ENCODE measurements at regions not wholly inside any gene's neighbourhood (a gene's known extent, or its start where the extent isn't known, plus 50 kb on each side); places are given as distances from the start of the nearest gene placed in this dataset.

- Histone ChIP-seq H4K20me1 (ENCODE audit: insufficient read depth, poor library complexity, severe bottlenecking) (no peaks in the 10 kb centered on the region), H3K27ac (no peak overlapping the region), H3K4me2 (no peak overlapping the region), H2AFZ (no peak overlapping the region), H3K4me3 (no peak overlapping the region), H3K36me3 (replicated peaks; ENCODE audit: insufficient read depth, low read depth) (no peaks in the 10 kb centered on the region), H3K9me3 (ENCODE audit: low read depth) (no peaks in the 10 kb centered on the region), H3K27me3 (no peaks in the 10 kb centered on the region), H3K4me1 (ENCODE audit: insufficient read depth) (no peaks in the 10 kb centered on the region), H3K79me2 (no peaks in the 10 kb centered on the region), H3K9me2 (replicated peaks; ENCODE audit: insufficient read depth) (no peaks in the 10 kb centered on the region)
- no peak for TF ChIP-seq EZH2phosphoT487 (IDR thresholded peaks at IDR 0.05; ENCODE audit: low read depth, severe bottlenecking, unreplicated experiment)
- no peak for TF ChIP-seq EZH2 (IDR thresholded peaks at IDR 0.05; ENCODE audit: borderline replicate concordance)
- no peak for TF ChIP-seq CTCF (IDR thresholded peaks at IDR 0.05; ENCODE audit: poor library complexity)
- no peak for DNase-seq (ENCODE audit: low spot score)
- WGBS (ENCODE audit: low lambda C conversion rate, missing lambda C conversion rate) = 87% methylated on average over 2 of the region's 2 CpGs
Measured at GRCh38 chr9:80292231-80292630, 720.5 kb downstream of the TLE4 start.

GRCh38 chr9:80285326-80285725 is 713.6 kb downstream of the TLE4 start:
- Histone ChIP-seq H3K27ac (no peak overlapping the region), H2AFZ (no peak overlapping the region), H3K79me2 (no peaks in the 10 kb centered on the region), H3K4me2 (no peak overlapping the region), H4K20me1 (ENCODE audit: insufficient read depth, poor library complexity, severe bottlenecking) (no peaks in the 10 kb centered on the region), H3K36me3 (replicated peaks; ENCODE audit: insufficient read depth, low read depth) (no peaks in the 10 kb centered on the region), H3K4me1 (ENCODE audit: insufficient read depth) (no peaks in the 10 kb centered on the region), H3K9me2 (replicated peaks; ENCODE audit: insufficient read depth) (no peaks in the 10 kb centered on the region), H3K4me3 (no peak overlapping the region), H3K9me3 (ENCODE audit: low read depth) (no peaks in the 10 kb centered on the region), H3K27me3 (no peaks in the 10 kb centered on the region)
- peak; percentile 43 for TF ChIP-seq CTCF (IDR thresholded peaks at IDR 0.05; ENCODE audit: poor library complexity)
- TF ChIP-seq EZH2 (IDR thresholded peaks at IDR 0.05; ENCODE audit: borderline replicate concordance) = no peak
- DNase-seq (ENCODE audit: low spot score) = peak; percentile 11
- WGBS (ENCODE audit: low lambda C conversion rate, missing lambda C conversion rate) = 42% methylated on average over 2 of the region's 2 CpGs

GRCh38 chr9:80282766-80283165 is 711.0 kb downstream of the TLE4 start:
- H3K4me2 ChIP-seq = no peak overlapping the region
- H2AFZ ChIP-seq = no peak overlapping the region
- WGBS (ENCODE audit: low lambda C conversion rate, missing lambda C conversion rate) = 52% methylated on average over 3 of the region's 3 CpGs
- no peaks in the 10 kb centered on the region for H3K9me2 ChIP-seq (replicated peaks; ENCODE audit: insufficient read depth)
- no peak for DNase-seq (ENCODE audit: low spot score)
- H3K9me3 ChIP-seq (ENCODE audit: low read depth) = no peaks in the 10 kb centered on the region
- no peak overlapping the region for H3K27ac ChIP-seq
- no peaks in the 10 kb centered on the region for H3K27me3 ChIP-seq
- H3K36me3 ChIP-seq (replicated peaks; ENCODE audit: insufficient read depth, low read depth) = no peaks in the 10 kb centered on the region
- no peak overlapping the region for H3K4me3 ChIP-seq
- TF ChIP-seq CTCF (IDR thresholded peaks at IDR 0.05; ENCODE audit: poor library complexity) (no peak), EZH2phosphoT487 (IDR thresholded peaks at IDR 0.05; ENCODE audit: low read depth, severe bottlenecking, unreplicated experiment) (no peak), EZH2 (IDR thresholded peaks at IDR 0.05; ENCODE audit: borderline replicate concordance) (no peak)
- no peaks in the 10 kb centered on the region for H3K79me2 ChIP-seq
- H3K4me1 ChIP-seq (ENCODE audit: insufficient read depth) = no peaks in the 10 kb centered on the region
- H4K20me1 ChIP-seq (ENCODE audit: insufficient read depth, poor library complexity, severe bottlenecking) = no peaks in the 10 kb centered on the region

GRCh38 chr9:80259079-80259478 is 687.3 kb downstream of the TLE4 start:
- Histone ChIP-seq H3K79me2 (no peaks in the 10 kb centered on the region), H3K4me1 (ENCODE audit: insufficient read depth) (no peaks in the 10 kb centered on the region), H3K9me2 (replicated peaks; ENCODE audit: insufficient read depth) (no peaks in the 10 kb centered on the region), H3K4me2 (no peak overlapping the region), H2AFZ (no peak overlapping the region), H3K27me3 (no peaks in the 10 kb centered on the region), H3K36me3 (replicated peaks; ENCODE audit: insufficient read depth, low read depth) (no peaks in the 10 kb centered on the region), H3K9me3 (ENCODE audit: low read depth) (no peaks in the 10 kb centered on the region), H3K27ac (no peak overlapping the region), H4K20me1 (ENCODE audit: insufficient read depth, poor library complexity, severe bottlenecking) (no peaks in the 10 kb centered on the region), H3K4me3 (no peak overlapping the region)
- 81% methylated on average over 2 of the region's 2 CpGs for WGBS (ENCODE audit: low lambda C conversion rate, missing lambda C conversion rate)
- no peak for DNase-seq (ENCODE audit: low spot score)
- TF ChIP-seq EZH2 (IDR thresholded peaks at IDR 0.05; ENCODE audit: borderline replicate concordance) (no peak), CTCF (IDR thresholded peaks at IDR 0.05; ENCODE audit: poor library complexity) (no peak), EZH2phosphoT487 (IDR thresholded peaks at IDR 0.05; ENCODE audit: low read depth, severe bottlenecking, unreplicated experiment) (no peak)

All from hepatocyte (in vitro differentiated cells).